ENCODE measurements at regions not wholly inside any gene's neighbourhood (a gene's known extent, or its start where the extent isn't known, plus 50 kb on each side); places are given as distances from the start of the nearest gene placed in this dataset.

DNA sequence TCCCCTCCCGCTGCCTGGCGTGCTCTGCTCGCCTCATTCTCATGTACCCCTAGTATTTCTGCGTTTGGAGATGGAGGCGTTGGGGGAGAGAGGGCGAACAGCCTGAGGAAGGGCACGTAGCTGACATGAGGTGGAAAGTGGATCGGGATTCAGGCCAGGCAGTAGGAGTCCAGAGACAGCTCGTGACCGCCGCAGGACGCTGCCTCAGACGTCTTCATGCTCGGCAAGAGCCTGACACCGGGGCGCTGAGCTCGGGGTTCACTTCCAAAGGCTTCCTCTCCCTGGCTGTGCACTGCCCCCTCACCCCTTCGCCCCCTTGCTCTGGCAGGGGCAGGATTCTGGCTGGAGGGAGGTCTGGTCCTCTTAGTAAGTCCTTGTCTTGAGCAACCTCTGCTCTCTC, 374.4 kb upstream of the MKI67 start:
- CTCF ChIA-PET = no interaction called here
- no peaks in the 10 kb centered on the region for H3K27me3 Mint-ChIP-seq

DNA sequence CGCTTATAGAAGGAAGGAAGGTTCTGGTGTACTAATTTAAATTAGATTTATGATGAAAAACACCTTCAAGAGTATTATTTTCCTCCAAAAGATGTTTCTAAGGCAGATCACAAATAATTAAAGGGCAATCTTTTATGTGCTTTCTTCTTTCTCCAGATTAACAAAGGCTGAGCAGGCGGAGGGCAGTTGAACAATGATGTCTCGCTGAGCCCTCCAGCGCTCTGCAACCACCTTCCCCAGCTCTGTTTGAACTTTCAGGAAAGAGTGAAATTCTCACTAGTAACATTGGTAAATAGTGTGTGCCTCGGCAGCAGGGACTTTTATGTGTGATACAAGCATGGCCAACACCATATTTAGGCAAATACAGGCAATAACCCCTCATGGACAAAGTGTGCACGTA, 379.1 kb upstream of the MKI67 start:
- Mint-ChIP-seq H3K4me3 (no peak overlapping the region), H3K27me3 (no peaks in the 10 kb centered on the region), H3K36me3 (ENCODE audit: low read depth) (no peaks in the 10 kb centered on the region), H3K9me3 (no peaks in the 10 kb centered on the region), H3K27ac (no peak overlapping the region), H3K4me1 (no peaks in the 10 kb centered on the region)
- CTCF ChIA-PET = no interaction called here
- POLR2A ChIA-PET = no interaction called here
- no peak for DNase-seq

More for the DNA sequence above, 374.4 kb upstream of the MKI67 start:
- H3K4me3 Mint-ChIP-seq = no peak overlapping the region
- H3K4me1 Mint-ChIP-seq = no peaks in the 10 kb centered on the region
- POLR2A ChIA-PET = no interaction called here
- no peaks in the 10 kb centered on the region for H3K9me3 Mint-ChIP-seq
- DNase-seq = no peak
- no peak overlapping the region for H3K27ac Mint-ChIP-seq
- H3K36me3 Mint-ChIP-seq (ENCODE audit: low read depth) = no peaks in the 10 kb centered on the region

DNA sequence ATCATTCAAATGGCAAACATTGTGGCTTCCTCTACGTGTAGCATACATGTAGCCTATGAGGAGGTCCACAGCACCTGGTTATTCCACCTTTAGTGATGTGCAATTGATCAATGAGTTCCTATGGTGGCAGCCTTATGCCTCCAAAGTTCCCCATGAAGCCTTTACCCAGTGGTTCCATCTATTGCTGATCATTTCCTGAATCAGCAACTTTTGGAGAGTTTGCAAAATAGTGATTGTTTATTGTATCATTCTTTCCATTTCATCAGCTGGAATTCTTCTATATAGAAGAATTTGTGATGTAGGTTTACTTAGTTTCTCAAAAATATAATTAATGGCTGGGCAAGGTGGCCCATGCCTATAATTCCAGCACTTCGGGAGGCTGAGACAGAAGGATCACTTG, 380.2 kb upstream of the MKI67 start:
- Mint-ChIP-seq H3K36me3 (ENCODE audit: low read depth) (no peaks in the 10 kb centered on the region), H3K27me3 (no peaks in the 10 kb centered on the region), H3K4me3 (no peak overlapping the region), H3K4me1 (no peaks in the 10 kb centered on the region), H3K27ac (no peak overlapping the region), H3K9me3 (no peaks in the 10 kb centered on the region)
- ChIA-PET CTCF (no interaction called here), POLR2A (no interaction called here)
- DNase-seq = no peak

DNA sequence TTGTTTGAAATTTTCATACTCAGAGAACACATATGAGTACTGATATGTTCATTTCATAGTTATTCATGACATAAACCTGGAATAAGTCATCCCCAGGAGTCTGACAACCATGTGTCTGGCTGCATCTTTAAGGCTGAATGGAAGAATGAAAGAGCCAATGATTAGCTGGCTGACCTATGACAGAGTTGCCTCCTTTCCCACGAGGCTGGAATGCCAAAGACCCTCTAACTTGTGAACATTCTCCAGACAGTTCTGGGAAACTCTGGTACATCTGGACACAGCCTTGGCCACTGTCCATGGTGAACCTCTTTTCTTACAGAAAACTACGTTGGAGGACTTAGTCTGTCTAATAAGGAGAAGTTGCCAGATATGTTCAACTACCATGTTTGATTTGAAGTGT, 380.8 kb upstream of the MKI67 start:
- H3K9me3 Mint-ChIP-seq = no peaks in the 10 kb centered on the region
- H3K4me1 Mint-ChIP-seq = no peaks in the 10 kb centered on the region
- DNase-seq = no peak
- CTCF ChIA-PET = no interaction called here
- POLR2A ChIA-PET = no interaction called here
- no peak overlapping the region for H3K27ac Mint-ChIP-seq
- no peaks in the 10 kb centered on the region for H3K36me3 Mint-ChIP-seq (ENCODE audit: low read depth)
- H3K27me3 Mint-ChIP-seq = no peaks in the 10 kb centered on the region
- H3K4me3 Mint-ChIP-seq = no peak overlapping the region

DNA sequence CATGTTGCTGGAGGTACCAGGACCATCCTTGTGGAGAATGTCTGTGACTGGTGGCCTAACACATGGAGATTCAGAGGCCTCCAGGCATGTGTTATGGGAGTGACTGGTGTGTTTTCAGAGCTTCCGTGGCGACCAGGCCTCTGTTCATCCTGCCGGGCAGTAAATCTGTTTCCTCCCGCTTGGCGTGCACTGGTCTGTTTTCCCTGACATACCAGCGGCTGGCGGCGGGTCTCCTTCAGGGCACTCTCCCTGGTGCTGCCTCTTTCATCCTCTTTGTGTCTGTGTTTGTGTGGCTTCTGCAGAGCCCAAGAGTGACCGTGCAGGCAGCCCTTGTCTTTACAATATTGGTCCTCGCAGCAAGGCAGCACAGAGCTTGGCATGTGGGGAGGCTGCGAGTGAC, 385.1 kb upstream of the MKI67 start:
- no peak overlapping the region for H3K27ac Mint-ChIP-seq
- no peaks in the 10 kb centered on the region for H3K27me3 Mint-ChIP-seq
- POLR2A ChIA-PET = no interaction called here
- no peak for DNase-seq
- H3K36me3 Mint-ChIP-seq (ENCODE audit: low read depth) = no peaks in the 10 kb centered on the region
- no peak overlapping the region for H3K4me3 Mint-ChIP-seq
- H3K9me3 Mint-ChIP-seq = no peaks in the 10 kb centered on the region
- CTCF ChIA-PET = no interaction called here
- no peaks in the 10 kb centered on the region for H3K4me1 Mint-ChIP-seq

DNA sequence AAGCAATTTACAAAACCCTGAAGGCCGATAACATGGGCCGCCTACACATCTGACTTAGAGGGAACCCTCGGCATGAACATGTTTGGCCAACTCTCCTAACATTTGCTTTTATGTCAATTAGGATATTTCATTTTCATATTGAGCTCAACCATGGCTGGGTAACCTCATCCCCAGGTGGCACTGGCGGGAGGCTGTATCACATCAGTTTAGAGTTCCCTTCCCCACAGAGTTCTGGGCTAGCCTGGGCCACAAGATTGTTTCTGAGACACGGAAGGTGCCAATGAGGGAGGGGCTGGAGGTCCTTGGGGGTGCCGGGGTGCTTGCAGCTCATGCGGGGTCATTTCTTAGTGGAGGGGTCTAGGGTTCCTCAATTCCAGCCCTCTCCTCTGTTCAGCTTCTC, 386.5 kb upstream of the MKI67 start:
- no peaks in the 10 kb centered on the region for H3K9me3 Mint-ChIP-seq

DNA sequence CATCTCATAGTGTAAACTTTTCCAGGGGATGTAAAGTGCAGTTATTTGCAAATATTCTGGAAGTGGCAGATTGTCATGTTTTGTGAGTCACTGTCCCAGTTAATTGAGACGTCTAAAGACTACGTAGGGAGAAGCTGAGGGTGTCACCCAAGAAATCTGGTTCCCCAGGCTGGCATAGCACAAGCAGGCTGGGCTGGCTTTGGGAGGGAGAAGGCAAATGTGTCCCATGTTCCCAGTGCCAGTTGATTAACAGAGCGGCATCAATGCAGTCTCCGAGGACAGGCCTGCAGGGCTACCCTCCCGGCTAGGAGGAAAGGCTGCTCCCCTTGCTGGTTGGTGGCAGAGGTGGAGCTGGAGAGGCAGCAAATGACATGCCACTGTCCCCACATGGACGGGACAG, 388.3 kb upstream of the MKI67 start:
- Mint-ChIP-seq H3K27ac (no peak overlapping the region), H3K4me1 (no peaks in the 10 kb centered on the region), H3K36me3 (ENCODE audit: low read depth) (no peaks in the 10 kb centered on the region), H3K27me3 (no peaks in the 10 kb centered on the region), H3K4me3 (no peak overlapping the region), H3K9me3 (no peaks in the 10 kb centered on the region)
- DNase-seq = no peak
- CTCF ChIA-PET = no interaction called here
- POLR2A ChIA-PET = no interaction called here

More for the DNA sequence above, 386.5 kb upstream of the MKI67 start:
- H3K4me3 Mint-ChIP-seq = no peak overlapping the region
- H3K27me3 Mint-ChIP-seq = no peaks in the 10 kb centered on the region
- H3K36me3 Mint-ChIP-seq (ENCODE audit: low read depth) = no peaks in the 10 kb centered on the region
- no peaks in the 10 kb centered on the region for H3K4me1 Mint-ChIP-seq
- POLR2A ChIA-PET = no interaction called here
- CTCF ChIA-PET = no interaction called here
- H3K27ac Mint-ChIP-seq = no peak overlapping the region
- DNase-seq = no peak

DNA sequence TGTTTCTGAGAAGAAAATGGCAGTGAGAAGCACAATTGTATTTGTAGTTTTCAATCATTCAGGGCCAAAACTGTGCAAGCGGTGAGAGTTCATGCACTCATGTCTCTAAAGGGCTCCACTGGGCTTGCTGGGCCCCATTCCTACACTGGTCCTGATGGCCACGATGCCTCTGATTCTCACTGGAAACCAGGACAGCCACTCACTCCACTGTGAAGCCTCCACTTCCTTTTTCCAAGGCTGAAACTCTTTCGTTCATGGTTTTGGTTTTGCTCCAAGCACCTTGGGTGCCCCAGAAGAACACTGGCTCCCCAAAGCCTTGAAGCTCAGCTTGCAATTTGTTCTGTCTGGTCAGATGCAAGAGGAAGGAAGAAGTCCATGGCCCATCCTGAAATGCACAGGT, 390.0 kb upstream of the MKI67 start:
- H3K4me3 Mint-ChIP-seq = no peak overlapping the region
- no peak overlapping the region for H3K27ac Mint-ChIP-seq
- POLR2A ChIA-PET = no interaction called here
- H3K36me3 Mint-ChIP-seq (ENCODE audit: low read depth) = no peaks in the 10 kb centered on the region
- H3K27me3 Mint-ChIP-seq = no peaks in the 10 kb centered on the region
- H3K9me3 Mint-ChIP-seq = peaks cover 4% of the 10 kb centered on the region
- H3K4me1 Mint-ChIP-seq = no peaks in the 10 kb centered on the region
- CTCF ChIA-PET = no interaction called here
- DNase-seq = no peak

DNA sequence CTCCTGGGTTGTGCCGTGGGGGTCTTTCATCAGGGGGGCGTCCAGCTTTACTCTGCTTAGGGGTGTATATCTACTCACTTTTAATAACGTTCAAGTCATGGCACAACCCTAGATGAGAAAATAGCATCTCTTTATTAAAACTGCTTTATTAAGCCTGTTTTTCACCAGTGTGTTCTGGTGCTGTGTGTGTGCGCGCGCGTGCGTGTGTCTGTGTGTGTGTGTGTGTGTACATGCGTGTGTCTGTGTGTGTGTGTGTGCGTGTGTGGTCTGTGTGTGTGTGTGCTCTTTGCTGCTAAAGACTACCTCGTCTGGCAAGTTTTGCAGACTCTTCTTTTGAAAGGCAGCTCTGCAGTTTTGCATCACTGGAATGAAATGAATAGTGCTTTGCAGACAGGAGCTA, 390.9 kb upstream of the MKI67 start:
- H3K9me3 Mint-ChIP-seq = peaks cover 4% of the 10 kb centered on the region
- no peaks in the 10 kb centered on the region for H3K4me1 Mint-ChIP-seq
- ChIA-PET CTCF (no interaction called here), POLR2A (no interaction called here)
- no peak for DNase-seq
- H3K27ac Mint-ChIP-seq = no peak overlapping the region
- no peaks in the 10 kb centered on the region for H3K27me3 Mint-ChIP-seq
- H3K4me3 Mint-ChIP-seq = no peak overlapping the region
- no peaks in the 10 kb centered on the region for H3K36me3 Mint-ChIP-seq (ENCODE audit: low read depth)

DNA sequence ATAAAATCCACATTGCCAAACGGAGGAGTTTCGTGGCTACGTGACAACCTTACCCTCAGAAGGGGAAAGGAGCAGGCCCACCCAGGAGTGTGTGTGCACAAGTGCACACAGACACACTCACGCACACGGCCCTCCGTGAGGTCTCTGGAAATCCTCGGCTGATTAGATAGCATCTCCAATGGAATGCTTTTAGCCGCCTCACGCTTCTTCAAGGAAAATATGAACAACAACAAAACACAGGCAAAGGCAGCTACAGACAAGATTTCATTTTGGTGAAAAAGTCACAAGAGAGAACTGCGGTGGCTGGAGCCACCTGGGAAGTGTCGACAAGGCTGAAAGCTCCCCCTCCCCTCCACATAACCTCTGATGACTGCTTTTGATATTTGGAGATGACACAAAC, 391.8 kb upstream of the MKI67 start:
- peaks cover 4% of the 10 kb centered on the region for H3K9me3 Mint-ChIP-seq
- ChIA-PET CTCF (no interaction called here), POLR2A (no interaction called here)
- no peaks in the 10 kb centered on the region for H3K4me1 Mint-ChIP-seq
- no peak for DNase-seq
- no peak overlapping the region for H3K4me3 Mint-ChIP-seq
- H3K27me3 Mint-ChIP-seq = no peaks in the 10 kb centered on the region
- no peaks in the 10 kb centered on the region for H3K36me3 Mint-ChIP-seq (ENCODE audit: low read depth)
- no peak overlapping the region for H3K27ac Mint-ChIP-seq

DNA sequence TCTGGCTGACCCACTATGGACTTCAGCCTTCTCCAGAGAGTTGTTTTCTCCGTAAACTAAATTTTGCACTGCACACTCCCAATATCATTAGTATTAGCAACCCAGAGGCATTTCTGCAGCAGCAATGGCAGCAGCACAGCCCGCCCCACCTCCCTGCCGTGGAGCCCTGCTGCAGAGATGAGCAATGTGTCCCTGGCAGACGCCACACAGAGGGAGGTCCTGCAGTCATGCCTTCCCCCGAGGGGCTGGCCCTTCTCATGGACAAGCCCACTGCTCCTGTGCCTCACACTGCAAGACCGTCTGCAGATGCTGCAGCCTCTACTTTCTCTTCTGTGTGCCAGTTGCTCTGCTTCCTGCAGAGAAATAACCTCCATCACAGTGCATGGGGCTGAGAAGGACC, 393.4 kb upstream of the MKI67 start:
- POLR2A ChIA-PET = no interaction called here
- no peaks in the 10 kb centered on the region for H3K27me3 Mint-ChIP-seq
- no peak for DNase-seq
- no peaks in the 10 kb centered on the region for H3K4me1 Mint-ChIP-seq
- CTCF ChIA-PET = no interaction called here
- no peak overlapping the region for H3K27ac Mint-ChIP-seq
- H3K9me3 Mint-ChIP-seq = peaks cover 4% of the 10 kb centered on the region
- no peak overlapping the region for H3K4me3 Mint-ChIP-seq
- no peaks in the 10 kb centered on the region for H3K36me3 Mint-ChIP-seq (ENCODE audit: low read depth)

DNA sequence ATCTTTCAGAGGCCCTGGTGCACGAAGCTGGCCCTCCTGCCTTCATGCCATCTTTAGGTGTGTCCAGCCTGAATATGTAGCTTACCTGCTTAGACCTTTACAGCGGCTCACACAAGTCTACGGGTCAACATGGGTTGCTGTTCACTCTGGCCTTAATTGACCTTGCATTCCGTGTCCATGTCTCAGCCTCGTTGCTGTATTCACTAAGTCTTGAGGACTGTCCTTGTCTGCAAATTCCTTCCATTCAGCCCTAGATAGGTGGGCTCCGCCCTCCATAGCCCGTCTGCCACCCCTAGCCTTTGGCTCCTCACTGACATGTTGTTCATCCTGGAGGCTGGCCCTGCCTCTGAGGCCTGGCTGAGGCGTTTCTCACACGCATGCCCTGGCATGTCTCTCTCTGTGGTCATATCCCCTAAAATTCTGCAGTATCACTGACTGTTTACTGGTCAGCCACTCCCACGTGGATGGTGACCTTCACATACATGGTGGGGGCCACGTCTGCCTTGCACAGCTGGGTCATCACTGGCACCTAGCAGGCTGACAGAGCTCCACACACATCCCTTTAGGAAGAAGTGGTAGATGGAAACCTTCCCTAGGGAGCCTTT, 394.1 kb upstream of the MKI67 start:
- no peaks in the 10 kb centered on the region for H3K36me3 Mint-ChIP-seq (ENCODE audit: low read depth)
- no peaks in the 10 kb centered on the region for H3K27me3 Mint-ChIP-seq
- no peak overlapping the region for H3K27ac Mint-ChIP-seq
- peaks cover 4% of the 10 kb centered on the region for H3K9me3 Mint-ChIP-seq
- H3K4me3 Mint-ChIP-seq = no peak overlapping the region
- CTCF ChIA-PET = no interaction called here
- POLR2A ChIA-PET = no interaction called here
- no peak for DNase-seq
- H3K4me1 Mint-ChIP-seq = no peaks in the 10 kb centered on the region

DNA sequence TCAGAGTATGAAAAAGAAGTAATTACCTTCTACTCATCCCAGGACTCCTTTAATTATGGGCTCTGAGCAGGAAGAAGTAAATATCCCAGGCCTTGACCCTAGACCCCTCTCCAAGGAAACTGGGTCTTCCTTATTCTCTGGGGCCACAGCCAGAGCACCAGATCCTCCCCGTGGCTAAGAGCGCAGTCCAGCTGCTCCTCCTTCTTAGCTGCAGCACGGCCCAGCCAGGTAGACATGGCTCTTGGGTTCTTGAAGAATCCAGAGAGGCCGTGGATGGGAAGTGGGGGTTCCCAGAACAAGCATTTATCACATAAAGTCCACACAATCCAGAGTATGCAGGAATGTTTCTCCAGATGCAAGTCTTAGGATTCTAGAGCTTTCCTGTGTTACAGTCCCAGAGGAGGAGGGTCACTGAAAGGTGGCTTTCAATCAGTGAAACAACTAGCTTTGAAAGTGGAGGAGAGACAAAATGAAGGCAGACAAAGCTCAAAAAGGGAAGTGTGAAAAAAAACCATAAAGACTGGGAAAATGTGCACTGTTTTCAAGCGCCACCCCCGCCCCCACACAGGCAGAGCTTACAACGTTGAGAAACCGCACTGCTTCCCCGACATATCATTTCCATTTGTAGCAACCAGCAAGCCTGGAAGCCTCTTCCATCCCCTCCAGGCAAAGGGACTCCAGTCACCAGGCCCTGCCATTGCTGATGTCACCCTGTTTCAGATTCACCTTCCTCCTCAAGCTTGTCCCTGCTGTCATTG, 396.5 kb upstream of the MKI67 start:
- ChIA-PET CTCF (no interaction called here), POLR2A (no interaction called here)
- Mint-ChIP-seq H3K27me3 (no peaks in the 10 kb centered on the region), H3K4me1 (no peaks in the 10 kb centered on the region), H3K27ac (no peak overlapping the region), H3K9me3 (peaks cover 4% of the 10 kb centered on the region), H3K4me3 (no peak overlapping the region), H3K36me3 (ENCODE audit: low read depth) (no peaks in the 10 kb centered on the region)
- no peak for DNase-seq

DNA sequence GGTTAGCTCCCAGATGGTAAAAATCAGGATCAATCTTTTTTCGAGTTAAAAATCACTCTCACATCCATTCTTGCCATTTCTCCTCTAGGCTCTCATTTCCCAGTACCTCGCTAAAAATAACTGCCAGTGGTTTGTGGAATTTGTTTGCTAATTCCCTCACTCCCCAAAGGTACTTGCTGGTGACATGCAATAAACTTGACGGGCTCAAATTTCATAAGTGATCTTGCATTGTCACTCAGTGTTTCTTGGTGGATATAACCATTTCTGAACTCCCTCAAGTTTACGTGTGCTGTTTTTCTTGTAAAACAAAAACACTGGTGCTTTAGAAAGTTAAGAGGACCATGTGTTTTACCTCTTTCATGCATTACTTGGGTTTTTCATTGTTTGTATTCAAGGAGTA, 399.2 kb upstream of the MKI67 start:
- no peak for DNase-seq
- Mint-ChIP-seq H3K36me3 (ENCODE audit: low read depth) (no peaks in the 10 kb centered on the region), H3K9me3 (peaks cover under 1% of the 10 kb centered on the region), H3K4me3 (no peak overlapping the region), H3K27me3 (no peaks in the 10 kb centered on the region), H3K4me1 (no peaks in the 10 kb centered on the region), H3K27ac (no peak overlapping the region)
- ChIA-PET CTCF (no interaction called here), POLR2A (no interaction called here)
